ENCODE measurements at regions not wholly inside any gene's neighbourhood (a gene's known extent, or its start where the extent isn't known, plus 50 kb on each side); places are given as distances from the start of the nearest gene placed in this dataset.

DNA sequence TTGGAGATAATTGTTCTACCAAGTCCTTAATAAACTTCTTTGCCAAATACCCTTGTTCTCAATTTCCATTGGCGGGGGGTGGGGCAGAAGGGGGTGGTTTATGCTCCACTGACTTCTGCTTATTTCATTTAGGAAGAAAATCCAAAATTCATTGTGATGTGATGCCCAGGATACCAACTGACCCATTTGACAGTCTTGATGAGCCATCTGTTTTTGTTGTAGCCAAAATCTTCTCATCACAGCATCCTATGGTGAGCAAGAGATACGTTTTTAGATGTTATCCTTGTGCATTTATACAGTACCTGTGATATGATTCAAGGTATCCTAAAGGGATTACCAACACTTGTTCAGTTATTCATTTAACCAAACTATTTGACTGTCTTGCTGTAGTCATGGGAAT, 108.5 kb upstream of the BMP5 start:
- TF ChIP-seq EZH2 (IDR thresholded peaks at IDR 0.05; ENCODE audit: low read depth): no peak
- TF ChIP-seq, protein P1, sequence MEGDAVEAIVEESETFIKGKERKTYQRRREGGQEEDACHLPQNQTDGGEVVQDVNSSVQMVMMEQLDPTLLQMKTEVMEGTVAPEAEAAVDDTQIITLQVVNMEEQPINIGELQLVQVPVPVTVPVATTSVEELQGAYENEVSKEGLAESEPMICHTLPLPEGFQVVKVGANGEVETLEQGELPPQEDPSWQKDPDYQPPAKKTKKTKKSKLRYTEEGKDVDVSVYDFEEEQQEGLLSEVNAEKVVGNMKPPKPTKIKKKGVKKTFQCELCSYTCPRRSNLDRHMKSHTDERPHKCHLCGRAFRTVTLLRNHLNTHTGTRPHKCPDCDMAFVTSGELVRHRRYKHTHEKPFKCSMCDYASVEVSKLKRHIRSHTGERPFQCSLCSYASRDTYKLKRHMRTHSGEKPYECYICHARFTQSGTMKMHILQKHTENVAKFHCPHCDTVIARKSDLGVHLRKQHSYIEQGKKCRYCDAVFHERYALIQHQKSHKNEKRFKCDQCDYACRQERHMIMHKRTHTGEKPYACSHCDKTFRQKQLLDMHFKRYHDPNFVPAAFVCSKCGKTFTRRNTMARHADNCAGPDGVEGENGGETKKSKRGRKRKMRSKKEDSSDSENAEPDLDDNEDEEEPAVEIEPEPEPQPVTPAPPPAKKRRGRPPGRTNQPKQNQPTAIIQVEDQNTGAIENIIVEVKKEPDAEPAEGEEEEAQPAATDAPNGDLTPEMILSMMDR (conservative IDR thresholded peaks at IDR 0.05): no peak
